Activated T-helper 17 cell treated with anti-CD3 and anti-CD28 coated beads, Interleukin-2, amount 50 U/mL, for 72 hours (primary cell): ENCODE measurements at regions not wholly inside any gene's neighbourhood (a gene's known extent, or its start where the extent isn't known, plus 50 kb on each side); places are given as distances from the start of the nearest gene placed in this dataset.

Source experiments
- ATAC-seq: fragments of 150-1000 bp; cut with Tn5 transposase; replicated peaks from 2 replicates; pipeline ENCODE4 v1.10.0; 2021; ENCODE audit warnings: mild to moderate bottlenecking, moderate library complexity
- H3K27ac Mint-ChIP-seq: one replicate; pipeline ENCODE4 v1.8.0; 2022; ENCODE audit warnings: mixed read lengths
- H3K27me3 Mint-ChIP-seq: one replicate; pipeline ENCODE4 v1.8.0; 2022; ENCODE audit warnings: mixed read lengths
- H3K36me3 Mint-ChIP-seq: one replicate; pipeline ENCODE4 v1.8.0; 2022; ENCODE audit warnings: low read depth, mild to moderate bottlenecking, mixed read lengths
- H3K4me1 Mint-ChIP-seq: one replicate; pipeline ENCODE4 v1.8.0; 2022; ENCODE audit warnings: mixed read lengths
- H3K4me3 Mint-ChIP-seq: one replicate; pipeline ENCODE4 v1.8.0; 2022; ENCODE audit warnings: mild to moderate bottlenecking, mixed read lengths
- H3K9me3 Mint-ChIP-seq: one replicate; pipeline ENCODE4 v1.8.0; 2022; ENCODE audit warnings: mixed read lengths

- peaks cover 8% of the 10 kb centered on the region for H3K9me3 Mint-ChIP-seq
- H3K36me3 Mint-ChIP-seq = no peaks in the 10 kb centered on the region
- H3K27me3 Mint-ChIP-seq = no peaks in the 10 kb centered on the region
- H3K4me1 Mint-ChIP-seq = peaks cover 23% of the 10 kb centered on the region
- peak overlapping the region; percentile 55 for H3K27ac Mint-ChIP-seq
- peak; percentile 82 for ATAC-seq
- peak overlapping the region; percentile 71 for H3K4me3 Mint-ChIP-seq
Observed at GRCh38 chr9:20043035-20043434, 254.2 kb upstream of the SLC24A2 start.

GRCh38 chr9:20042128-20042711 lies 253.4 kb upstream of the SLC24A2 start:
- Mint-ChIP-seq H3K27me3 (no peaks in the 10 kb centered on the region), H3K4me1 (peaks cover 23% of the 10 kb centered on the region), H3K9me3 (peaks cover 8% of the 10 kb centered on the region), H3K4me3 (peak overlapping the region; percentile 71), H3K27ac (peak overlapping the region; percentile 55), H3K36me3 (no peaks in the 10 kb centered on the region)
- no peak for ATAC-seq

- no peak overlapping the region for H3K27ac Mint-ChIP-seq
- no peaks in the 10 kb centered on the region for H3K36me3 Mint-ChIP-seq
- H3K9me3 Mint-ChIP-seq = peaks cover 8% of the 10 kb centered on the region
- H3K4me1 Mint-ChIP-seq = peaks cover 23% of the 10 kb centered on the region
- no peak overlapping the region for H3K4me3 Mint-ChIP-seq
- ATAC-seq = no peak
- H3K27me3 Mint-ChIP-seq = no peaks in the 10 kb centered on the region
Observed at GRCh38 chr9:20041697-20042081, 252.9 kb upstream of the SLC24A2 start.

GRCh38 chr9:20040991-20041696 lies 252.3 kb upstream of the SLC24A2 start:
- Mint-ChIP-seq H3K4me1 (peaks cover 23% of the 10 kb centered on the region), H3K9me3 (peaks cover 8% of the 10 kb centered on the region), H3K27me3 (no peaks in the 10 kb centered on the region), H3K36me3 (no peaks in the 10 kb centered on the region), H3K4me3 (no peak overlapping the region), H3K27ac (no peak overlapping the region)
- no peak for ATAC-seq

GRCh38 chr9:20037699-20038098 lies 248.9 kb upstream of the SLC24A2 start:
- peaks cover 17% of the 10 kb centered on the region for H3K4me1 Mint-ChIP-seq
- H3K27ac Mint-ChIP-seq = no peak overlapping the region
- H3K36me3 Mint-ChIP-seq = no peaks in the 10 kb centered on the region
- H3K4me3 Mint-ChIP-seq = no peak overlapping the region
- no peaks in the 10 kb centered on the region for H3K27me3 Mint-ChIP-seq
- peaks cover 8% of the 10 kb centered on the region for H3K9me3 Mint-ChIP-seq
- no peak for ATAC-seq

GRCh38 chr9:20033511-20033910 lies 244.7 kb upstream of the SLC24A2 start:
- Mint-ChIP-seq H3K36me3 (no peaks in the 10 kb centered on the region), H3K27ac (no peak overlapping the region), H3K9me3 (no peaks in the 10 kb centered on the region), H3K4me3 (no peak overlapping the region), H3K27me3 (no peaks in the 10 kb centered on the region), H3K4me1 (peaks cover 5% of the 10 kb centered on the region)
- ATAC-seq = no peak

GRCh38 chr9:20032413-20033006 lies 243.7 kb upstream of the SLC24A2 start:
- Mint-ChIP-seq H3K9me3 (no peaks in the 10 kb centered on the region), H3K36me3 (no peaks in the 10 kb centered on the region), H3K27me3 (no peaks in the 10 kb centered on the region), H3K27ac (no peak overlapping the region), H3K4me1 (peaks cover 5% of the 10 kb centered on the region), H3K4me3 (no peak overlapping the region)
- no peak for ATAC-seq

GRCh38 chr9:20031836-20032235 lies 243.0 kb upstream of the SLC24A2 start:
- H3K4me3 Mint-ChIP-seq = no peak overlapping the region
- no peak for ATAC-seq
- no peaks in the 10 kb centered on the region for H3K36me3 Mint-ChIP-seq
- peaks cover 5% of the 10 kb centered on the region for H3K4me1 Mint-ChIP-seq
- H3K27me3 Mint-ChIP-seq = no peaks in the 10 kb centered on the region
- H3K27ac Mint-ChIP-seq = no peak overlapping the region
- no peaks in the 10 kb centered on the region for H3K9me3 Mint-ChIP-seq

GRCh38 chr9:20030671-20031070 lies 241.8 kb upstream of the SLC24A2 start:
- ATAC-seq = no peak
- H3K36me3 Mint-ChIP-seq = no peaks in the 10 kb centered on the region

GRCh38 chr9:20030221-20030620 lies 241.4 kb upstream of the SLC24A2 start:
- H3K36me3 Mint-ChIP-seq = no peaks in the 10 kb centered on the region
- ATAC-seq = no peak
- no peaks in the 10 kb centered on the region for H3K9me3 Mint-ChIP-seq
- H3K27ac Mint-ChIP-seq = no peak overlapping the region
- H3K4me3 Mint-ChIP-seq = no peak overlapping the region
- no peaks in the 10 kb centered on the region for H3K27me3 Mint-ChIP-seq
- H3K4me1 Mint-ChIP-seq = peaks cover 5% of the 10 kb centered on the region

More at GRCh38 chr9:20030671-20031070, 241.8 kb upstream of the SLC24A2 start:
- Mint-ChIP-seq H3K9me3 (no peaks in the 10 kb centered on the region), H3K4me1 (peaks cover 5% of the 10 kb centered on the region), H3K27me3 (no peaks in the 10 kb centered on the region), H3K4me3 (no peak overlapping the region), H3K27ac (no peak overlapping the region)

GRCh38 chr9:20028849-20029231 lies 240.0 kb upstream of the SLC24A2 start:
- no peak for ATAC-seq
- H3K27ac Mint-ChIP-seq = no peak overlapping the region
- no peaks in the 10 kb centered on the region for H3K36me3 Mint-ChIP-seq
- no peaks in the 10 kb centered on the region for H3K27me3 Mint-ChIP-seq
- no peaks in the 10 kb centered on the region for H3K9me3 Mint-ChIP-seq
- H3K4me3 Mint-ChIP-seq = no peak overlapping the region
- peaks cover 4% of the 10 kb centered on the region for H3K4me1 Mint-ChIP-seq

GRCh38 chr9:20028192-20028848 lies 239.5 kb upstream of the SLC24A2 start:
- Mint-ChIP-seq H3K4me3 (no peak overlapping the region), H3K4me1 (no peaks in the 10 kb centered on the region), H3K36me3 (no peaks in the 10 kb centered on the region), H3K27ac (no peak overlapping the region), H3K9me3 (no peaks in the 10 kb centered on the region), H3K27me3 (no peaks in the 10 kb centered on the region)
- ATAC-seq = no peak

- Mint-ChIP-seq H3K27ac (no peak overlapping the region), H3K9me3 (no peaks in the 10 kb centered on the region), H3K4me1 (no peaks in the 10 kb centered on the region), H3K4me3 (no peak overlapping the region), H3K27me3 (no peaks in the 10 kb centered on the region), H3K36me3 (no peaks in the 10 kb centered on the region)
- no peak for ATAC-seq
Observed at GRCh38 chr9:20023961-20024571, 235.2 kb upstream of the SLC24A2 start.

- ATAC-seq = no peak
- Mint-ChIP-seq H3K4me3 (no peak overlapping the region), H3K27me3 (no peaks in the 10 kb centered on the region), H3K36me3 (no peaks in the 10 kb centered on the region), H3K27ac (no peak overlapping the region), H3K9me3 (no peaks in the 10 kb centered on the region), H3K4me1 (no peaks in the 10 kb centered on the region)
Observed at GRCh38 chr9:20023210-20023905, 234.5 kb upstream of the SLC24A2 start.
